ENCODE measurements at regions not wholly inside any gene's neighbourhood (a gene's known extent, or its start where the extent isn't known, plus 50 kb on each side); places are given as distances from the start of the nearest gene placed in this dataset.
A peak's percentile ranks its signal among the peaks of the same experiment; 100 is the strongest.

DNA sequence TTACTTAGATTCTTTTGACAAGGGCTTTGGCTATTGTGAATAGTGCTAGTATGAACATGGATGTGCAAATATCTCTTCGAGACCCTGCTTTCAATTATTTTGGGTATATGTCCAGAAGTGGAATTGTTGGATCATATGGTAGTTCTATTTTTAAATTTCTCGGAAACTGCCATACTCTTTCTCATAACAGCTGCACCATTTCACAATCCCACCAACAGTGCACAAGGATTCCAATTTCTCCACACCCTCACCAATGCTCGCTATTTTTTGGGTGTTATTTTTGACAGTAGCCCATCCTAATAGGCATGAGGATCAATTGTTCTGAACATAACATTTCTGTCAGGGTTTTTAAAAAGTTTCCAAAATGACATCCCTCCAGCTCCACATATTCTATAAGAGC is 69.2 kb upstream of the ESR1 start:
- Mint-ChIP-seq H3K4me3 (no peak overlapping the region), H3K4me1 (ENCODE audit: low read depth) (no peaks in the 10 kb centered on the region), H3K27ac (no peak overlapping the region), H3K27me3 (ENCODE audit: insufficient read depth) (no peaks in the 10 kb centered on the region), H3K36me3 (ENCODE audit: low read depth) (no peaks in the 10 kb centered on the region), H3K9me3 (peaks cover 4% of the 10 kb centered on the region; the same call in 1 of the 2 replicates)
- no peak for DNase-seq
- TF ChIP-seq, protein P1, sequence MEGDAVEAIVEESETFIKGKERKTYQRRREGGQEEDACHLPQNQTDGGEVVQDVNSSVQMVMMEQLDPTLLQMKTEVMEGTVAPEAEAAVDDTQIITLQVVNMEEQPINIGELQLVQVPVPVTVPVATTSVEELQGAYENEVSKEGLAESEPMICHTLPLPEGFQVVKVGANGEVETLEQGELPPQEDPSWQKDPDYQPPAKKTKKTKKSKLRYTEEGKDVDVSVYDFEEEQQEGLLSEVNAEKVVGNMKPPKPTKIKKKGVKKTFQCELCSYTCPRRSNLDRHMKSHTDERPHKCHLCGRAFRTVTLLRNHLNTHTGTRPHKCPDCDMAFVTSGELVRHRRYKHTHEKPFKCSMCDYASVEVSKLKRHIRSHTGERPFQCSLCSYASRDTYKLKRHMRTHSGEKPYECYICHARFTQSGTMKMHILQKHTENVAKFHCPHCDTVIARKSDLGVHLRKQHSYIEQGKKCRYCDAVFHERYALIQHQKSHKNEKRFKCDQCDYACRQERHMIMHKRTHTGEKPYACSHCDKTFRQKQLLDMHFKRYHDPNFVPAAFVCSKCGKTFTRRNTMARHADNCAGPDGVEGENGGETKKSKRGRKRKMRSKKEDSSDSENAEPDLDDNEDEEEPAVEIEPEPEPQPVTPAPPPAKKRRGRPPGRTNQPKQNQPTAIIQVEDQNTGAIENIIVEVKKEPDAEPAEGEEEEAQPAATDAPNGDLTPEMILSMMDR (IDR thresholded peaks at IDR 0.05): no peak

DNA sequence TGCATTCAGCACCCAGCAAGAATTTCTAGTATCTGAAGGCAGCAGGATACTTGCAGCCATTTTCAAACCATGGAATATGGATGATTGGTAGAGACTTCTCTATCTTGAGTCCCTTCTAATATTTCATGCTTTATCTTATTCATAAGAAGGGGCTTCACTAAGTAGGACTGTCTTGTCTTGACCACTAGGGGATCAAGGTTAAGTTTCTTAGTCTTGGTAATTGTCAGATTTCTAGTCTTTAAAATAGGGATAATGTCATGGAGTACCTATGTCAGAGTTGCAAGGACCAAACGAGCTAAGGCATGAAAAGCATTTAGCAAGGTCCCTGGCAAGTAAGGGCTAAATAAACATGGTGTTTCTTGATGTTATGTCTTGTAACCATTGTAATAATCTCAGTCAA is 68.5 kb upstream of the ESR1 start:
- Mint-ChIP-seq H3K27me3 (ENCODE audit: insufficient read depth) (no peaks in the 10 kb centered on the region), H3K4me3 (no peak overlapping the region), H3K4me1 (ENCODE audit: low read depth) (no peaks in the 10 kb centered on the region), H3K9me3 (peaks cover 4% of the 10 kb centered on the region; the same call in 1 of the 2 replicates), H3K36me3 (ENCODE audit: low read depth) (no peaks in the 10 kb centered on the region), H3K27ac (no peak overlapping the region)
- TF ChIP-seq, protein P1 (IDR thresholded peaks at IDR 0.05): peak; percentile 24; the same call in 1 of the 2 replicates
- DNase-seq: no peak

DNA sequence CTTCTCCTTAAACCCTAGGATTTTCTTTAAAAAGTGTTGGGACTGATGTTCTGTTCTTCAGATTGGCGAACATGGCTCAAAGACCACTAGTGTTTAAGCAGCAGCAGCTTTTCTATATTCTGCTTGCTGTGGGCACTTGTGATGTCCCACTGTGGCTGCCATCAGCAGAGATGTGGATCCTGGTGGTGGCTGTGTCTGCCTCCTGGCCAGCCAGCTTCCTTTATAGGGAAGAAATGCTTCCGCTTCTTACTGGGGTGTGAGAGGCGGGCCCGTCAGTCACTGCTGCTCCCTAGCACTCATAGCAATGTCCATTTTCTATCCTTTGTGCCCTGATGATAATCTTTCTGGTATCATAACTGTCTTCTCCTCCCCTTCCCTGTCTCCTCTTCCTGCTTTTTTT is 66.7 kb upstream of the ESR1 start:
- Mint-ChIP-seq H3K27me3 (ENCODE audit: insufficient read depth) (no peaks in the 10 kb centered on the region; the same call in 1 of the 2 replicates), H3K9me3 (peaks cover 4% of the 10 kb centered on the region; the same call in 1 of the 2 replicates), H3K27ac (no peak overlapping the region), H3K4me1 (ENCODE audit: low read depth) (no peaks in the 10 kb centered on the region), H3K36me3 (ENCODE audit: low read depth) (no peaks in the 10 kb centered on the region), H3K4me3 (no peak overlapping the region)
- TF ChIP-seq, protein P1 (IDR thresholded peaks at IDR 0.05): no peak
- DNase-seq: no peak

DNA sequence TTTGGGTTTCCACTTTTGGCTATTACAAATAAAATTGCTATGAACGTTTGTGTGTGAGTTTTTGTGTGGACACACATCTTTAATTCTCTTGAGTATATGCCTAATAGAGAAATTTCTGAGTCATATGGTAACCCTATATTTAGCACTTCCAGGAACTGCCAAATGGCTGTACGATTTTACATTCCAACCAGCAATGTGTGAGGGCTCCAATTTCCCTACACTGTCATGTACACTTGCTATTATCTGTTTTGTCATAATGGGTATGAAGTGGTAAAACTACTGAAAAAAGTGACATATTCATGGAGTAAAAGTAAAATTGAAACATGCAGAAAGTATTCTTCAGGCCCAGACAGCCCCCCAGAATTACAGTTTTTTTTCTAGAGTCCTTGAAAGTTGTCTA is 59.6 kb upstream of the ESR1 start:
- no peaks in the 10 kb centered on the region for H3K36me3 Mint-ChIP-seq (ENCODE audit: low read depth)
- H3K27me3 Mint-ChIP-seq (ENCODE audit: insufficient read depth): no peaks in the 10 kb centered on the region; the same call in 1 of the 2 replicates
- H3K4me1 Mint-ChIP-seq (ENCODE audit: low read depth): no peaks in the 10 kb centered on the region
- TF ChIP-seq, protein P1 (IDR thresholded peaks at IDR 0.05): no peak
- no peak for DNase-seq
- H3K4me3 Mint-ChIP-seq: no peak overlapping the region
- no peak overlapping the region for H3K27ac Mint-ChIP-seq
- no peaks in the 10 kb centered on the region for H3K9me3 Mint-ChIP-seq

DNA sequence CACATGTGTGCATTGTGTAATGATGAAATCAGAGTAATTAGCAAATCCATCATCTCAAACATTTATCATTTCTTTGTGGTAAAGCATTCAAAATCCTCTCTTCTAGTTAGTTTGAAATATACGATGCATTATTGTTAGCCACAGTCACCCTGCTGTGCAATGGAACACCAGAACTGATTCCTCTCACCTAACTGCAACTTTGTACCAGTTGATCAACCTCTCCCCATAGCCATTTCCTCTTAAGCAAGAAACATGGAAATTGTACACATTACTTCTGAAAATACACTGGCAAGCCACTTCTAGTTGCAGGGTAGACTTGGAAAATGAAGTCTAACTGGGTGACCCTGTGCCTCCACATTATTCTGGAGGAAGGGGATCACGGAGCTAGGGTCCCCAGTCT is 58.1 kb upstream of the ESR1 start:
- TF ChIP-seq, protein P1 (IDR thresholded peaks at IDR 0.05): no peak
- no peak for DNase-seq
- Mint-ChIP-seq H3K4me3 (no peak overlapping the region), H3K36me3 (ENCODE audit: low read depth) (no peaks in the 10 kb centered on the region), H3K4me1 (ENCODE audit: low read depth) (no peaks in the 10 kb centered on the region), H3K9me3 (no peaks in the 10 kb centered on the region), H3K27ac (no peak overlapping the region), H3K27me3 (ENCODE audit: insufficient read depth) (peaks cover 2% of the 10 kb centered on the region)

DNA sequence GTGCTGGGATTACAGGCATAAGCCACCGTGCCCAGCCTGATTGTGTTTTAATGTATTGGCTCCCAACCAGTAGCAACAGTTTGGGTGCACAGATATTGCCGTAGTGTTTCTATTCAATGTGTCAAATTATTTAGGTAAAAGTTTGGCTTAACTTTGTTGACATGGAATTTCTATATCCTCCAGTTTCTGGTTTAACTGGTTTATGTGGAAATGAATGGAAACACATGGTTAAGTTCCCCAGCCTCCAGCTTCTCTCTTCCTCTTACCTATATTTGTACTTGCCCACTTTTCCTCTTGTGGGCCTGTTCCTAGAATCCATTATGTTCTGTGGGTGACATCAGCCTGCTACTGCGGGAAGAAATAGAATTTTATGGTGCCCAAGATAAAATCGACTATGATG is 53.9 kb upstream of the ESR1 start:
- no peak overlapping the region for H3K27ac Mint-ChIP-seq
- no peaks in the 10 kb centered on the region for H3K36me3 Mint-ChIP-seq (ENCODE audit: low read depth)
- TF ChIP-seq, protein P1 (IDR thresholded peaks at IDR 0.05): no peak
- no peaks in the 10 kb centered on the region for H3K4me1 Mint-ChIP-seq (ENCODE audit: low read depth)
- peaks cover 9% of the 10 kb centered on the region for H3K27me3 Mint-ChIP-seq (ENCODE audit: insufficient read depth)
- no peak for DNase-seq
- no peaks in the 10 kb centered on the region for H3K9me3 Mint-ChIP-seq
- H3K4me3 Mint-ChIP-seq: no peak overlapping the region

Data from HFFc6 (cell line).